ENCODE measurements at regions not wholly inside any gene's neighbourhood (a gene's known extent, or its start where the extent isn't known, plus 50 kb on each side); places are given as distances from the start of the nearest gene placed in this dataset.

DNA sequence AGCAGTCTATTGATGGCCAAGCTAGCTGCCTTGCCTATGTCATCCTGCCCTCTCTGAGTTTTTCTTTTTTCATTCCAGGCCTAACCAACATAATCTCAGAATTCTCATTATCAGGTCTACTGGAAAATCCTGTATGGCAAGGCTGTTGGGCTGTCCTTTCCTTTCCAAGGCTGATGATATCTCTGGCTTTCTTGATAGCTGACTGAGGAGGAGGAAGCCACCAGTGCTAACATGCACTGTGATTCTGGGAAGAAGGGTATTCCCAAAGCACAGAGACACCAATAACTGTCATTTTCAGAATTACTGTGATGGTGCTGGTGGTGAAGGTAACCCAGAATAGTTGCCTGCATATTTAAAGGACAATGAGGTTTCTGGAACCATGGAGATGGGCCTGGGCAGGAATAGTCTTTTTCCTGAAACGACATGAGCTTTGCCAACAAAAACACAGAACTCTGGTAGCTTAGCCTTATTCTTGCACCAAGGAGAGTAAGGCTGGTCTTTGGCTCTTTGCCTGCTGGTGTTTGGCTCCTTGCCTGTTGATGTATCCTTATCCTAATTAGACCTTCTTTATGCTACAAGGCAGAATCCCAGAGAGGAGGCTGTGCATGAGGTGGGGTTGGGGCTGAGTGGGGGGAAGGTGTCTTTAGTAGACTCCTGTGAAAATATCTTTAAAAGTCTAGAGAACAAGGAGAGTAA, 157.4 kb downstream of the TNFSF18 start:
- Mint-ChIP-seq H3K4me1 (no peaks in the 10 kb centered on the region), H3K9me3 (no peaks in the 10 kb centered on the region), H3K27ac (ENCODE audit: unreplicated experiment) (no peak overlapping the region), H3K27me3 (ENCODE audit: low read depth) (no peaks in the 10 kb centered on the region), H3K36me3 (ENCODE audit: low read depth) (no peaks in the 10 kb centered on the region), H3K4me3 (no peak overlapping the region)
- TF ChIP-seq, protein P1, sequence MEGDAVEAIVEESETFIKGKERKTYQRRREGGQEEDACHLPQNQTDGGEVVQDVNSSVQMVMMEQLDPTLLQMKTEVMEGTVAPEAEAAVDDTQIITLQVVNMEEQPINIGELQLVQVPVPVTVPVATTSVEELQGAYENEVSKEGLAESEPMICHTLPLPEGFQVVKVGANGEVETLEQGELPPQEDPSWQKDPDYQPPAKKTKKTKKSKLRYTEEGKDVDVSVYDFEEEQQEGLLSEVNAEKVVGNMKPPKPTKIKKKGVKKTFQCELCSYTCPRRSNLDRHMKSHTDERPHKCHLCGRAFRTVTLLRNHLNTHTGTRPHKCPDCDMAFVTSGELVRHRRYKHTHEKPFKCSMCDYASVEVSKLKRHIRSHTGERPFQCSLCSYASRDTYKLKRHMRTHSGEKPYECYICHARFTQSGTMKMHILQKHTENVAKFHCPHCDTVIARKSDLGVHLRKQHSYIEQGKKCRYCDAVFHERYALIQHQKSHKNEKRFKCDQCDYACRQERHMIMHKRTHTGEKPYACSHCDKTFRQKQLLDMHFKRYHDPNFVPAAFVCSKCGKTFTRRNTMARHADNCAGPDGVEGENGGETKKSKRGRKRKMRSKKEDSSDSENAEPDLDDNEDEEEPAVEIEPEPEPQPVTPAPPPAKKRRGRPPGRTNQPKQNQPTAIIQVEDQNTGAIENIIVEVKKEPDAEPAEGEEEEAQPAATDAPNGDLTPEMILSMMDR (conservative IDR thresholded peaks at IDR 0.05): no peak
- DNase-seq (ENCODE audit: low read depth, low spot score): no peak

GRCh38 chr1:172894349-172895049, 156.2 kb downstream of the TNFSF18 start:
- no peaks in the 10 kb centered on the region for H3K27me3 Mint-ChIP-seq (ENCODE audit: low read depth)
- peaks cover 7% of the 10 kb centered on the region for H3K4me1 Mint-ChIP-seq
- H3K36me3 Mint-ChIP-seq (ENCODE audit: low read depth): no peaks in the 10 kb centered on the region

DNA sequence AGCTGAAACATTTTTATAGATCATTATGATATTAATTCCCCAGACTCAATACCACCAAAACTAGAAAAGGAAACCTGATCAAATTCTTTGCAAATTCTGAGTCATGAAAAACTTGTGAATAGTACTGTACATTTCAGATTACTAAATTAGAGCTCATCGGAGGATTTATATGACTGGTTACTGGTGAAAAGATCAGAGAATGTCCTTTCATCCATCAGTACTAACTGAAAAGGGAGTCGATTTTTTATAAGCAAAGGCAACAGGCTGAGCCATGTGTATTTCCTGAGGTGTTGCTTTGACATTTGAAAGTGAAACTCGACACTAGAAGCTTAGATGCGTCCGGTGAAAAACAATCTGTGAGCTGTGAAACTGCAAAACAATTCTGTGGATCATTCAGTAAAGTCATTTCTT, 155.7 kb downstream of the TNFSF18 start:
- TF ChIP-seq, protein P1 (conservative IDR thresholded peaks at IDR 0.05): no peak
- no peaks in the 10 kb centered on the region for H3K36me3 Mint-ChIP-seq (ENCODE audit: low read depth)
- H3K27me3 Mint-ChIP-seq (ENCODE audit: low read depth): no peaks in the 10 kb centered on the region
- no peak overlapping the region for H3K27ac Mint-ChIP-seq (ENCODE audit: unreplicated experiment)
- H3K9me3 Mint-ChIP-seq: no peaks in the 10 kb centered on the region
- no peak for DNase-seq (ENCODE audit: low read depth, low spot score)
- peaks cover 7% of the 10 kb centered on the region for H3K4me1 Mint-ChIP-seq
- H3K4me3 Mint-ChIP-seq: no peak overlapping the region

More at GRCh38 chr1:172894349-172895049, 156.2 kb downstream of the TNFSF18 start:
- DNase-seq (ENCODE audit: low read depth, low spot score): no peak
- Mint-ChIP-seq H3K27ac (ENCODE audit: unreplicated experiment) (no peak overlapping the region), H3K4me3 (no peak overlapping the region), H3K9me3 (no peaks in the 10 kb centered on the region)
- TF ChIP-seq, protein P1 (conservative IDR thresholded peaks at IDR 0.05): no peak

DNA sequence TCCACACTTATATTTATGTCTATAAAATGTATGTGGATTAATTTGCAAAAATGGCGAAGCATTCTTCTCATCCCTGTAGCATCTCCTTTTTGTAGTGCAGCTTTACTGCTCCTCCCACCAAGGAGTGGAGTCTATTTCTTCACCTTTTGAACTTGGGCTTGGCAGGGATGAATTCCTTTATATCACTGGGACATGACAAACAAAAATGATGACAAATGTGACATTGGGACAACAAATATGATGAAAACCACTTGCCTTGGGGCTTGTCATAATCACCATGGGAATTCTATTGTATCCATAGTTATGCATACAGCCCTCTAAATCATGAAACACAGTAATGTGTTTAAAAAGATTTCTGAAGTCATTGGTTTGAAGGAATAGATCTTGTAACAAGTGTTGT, 155.0 kb downstream of the TNFSF18 start:
- Mint-ChIP-seq H3K36me3 (ENCODE audit: low read depth) (no peaks in the 10 kb centered on the region), H3K4me3 (no peak overlapping the region), H3K27ac (ENCODE audit: unreplicated experiment) (no peak overlapping the region), H3K4me1 (peaks cover 7% of the 10 kb centered on the region), H3K27me3 (ENCODE audit: low read depth) (no peaks in the 10 kb centered on the region), H3K9me3 (no peaks in the 10 kb centered on the region)
- TF ChIP-seq, protein P1 (conservative IDR thresholded peaks at IDR 0.05): no peak
- no peak for DNase-seq (ENCODE audit: low read depth, low spot score)

DNA sequence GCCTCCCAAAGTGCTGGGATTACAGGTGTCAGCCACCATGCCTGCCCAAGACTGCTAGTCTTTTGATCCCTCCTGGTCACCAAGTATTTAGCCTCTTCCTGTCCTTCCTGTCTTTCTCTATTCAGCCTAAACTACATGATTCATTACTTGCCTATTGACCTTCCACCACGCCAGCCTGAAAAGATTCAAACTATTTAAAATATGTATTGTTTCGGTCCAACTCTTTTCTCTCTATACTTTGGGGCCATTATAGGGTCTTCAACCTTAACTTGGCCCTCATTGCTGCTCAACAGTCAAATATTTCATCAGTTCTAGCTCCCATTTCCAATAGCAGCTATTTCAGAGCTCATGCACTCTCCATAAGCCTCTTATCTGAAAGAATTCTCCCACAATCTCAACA, 153.0 kb downstream of the TNFSF18 start:
- no peak for DNase-seq (ENCODE audit: low read depth, low spot score)
- no peak overlapping the region for H3K27ac Mint-ChIP-seq (ENCODE audit: unreplicated experiment)
- peaks cover 7% of the 10 kb centered on the region for H3K4me1 Mint-ChIP-seq
- no peak overlapping the region for H3K4me3 Mint-ChIP-seq
- no peaks in the 10 kb centered on the region for H3K9me3 Mint-ChIP-seq
- H3K36me3 Mint-ChIP-seq (ENCODE audit: low read depth): no peaks in the 10 kb centered on the region
- TF ChIP-seq, protein P1 (conservative IDR thresholded peaks at IDR 0.05): no peak
- H3K27me3 Mint-ChIP-seq (ENCODE audit: low read depth): no peaks in the 10 kb centered on the region

Measured in neural crest cell (in vitro differentiated cells).